ENCODE measurements at regions not wholly inside any gene's neighbourhood (a gene's known extent, or its start where the extent isn't known, plus 50 kb on each side); places are given as distances from the start of the nearest gene placed in this dataset.
"Not testable (repeated sequence)": the region's sequence is repeated elsewhere in the genome, so short reads cannot be mapped to it uniquely, and the experiment has no call there.

- no peak for TF ChIP-seq CTCF (conservative IDR thresholded peaks at IDR 0.05; ENCODE audit: low read depth, low read length)
- no peak overlapping the region for H3K4me3 ChIP-seq (ENCODE audit: low read length)
- DNase-seq (ENCODE audit: low read depth): no peak
Measured at GRCh38 chr12:59115526-59115925, 195.2 kb upstream of the LRIG3 start.

GRCh38 chr12:59113831-59114615 lies 193.7 kb upstream of the LRIG3 start:
- no peak overlapping the region for H3K4me3 ChIP-seq (ENCODE audit: low read length)
- DNase-seq (ENCODE audit: low read depth): peak; percentile 23
- peak; percentile 94 for TF ChIP-seq CTCF (conservative IDR thresholded peaks at IDR 0.05; ENCODE audit: low read depth, low read length)

- no peak for TF ChIP-seq CTCF (conservative IDR thresholded peaks at IDR 0.05; ENCODE audit: low read depth, low read length)
- no peak overlapping the region for H3K4me3 ChIP-seq (ENCODE audit: low read length)
- DNase-seq (ENCODE audit: low read depth): no peak
Measured at GRCh38 chr12:59111851-59112250, 191.5 kb upstream of the LRIG3 start.

GRCh38 chr12:59108516-59108915 lies 188.2 kb upstream of the LRIG3 start:
- not testable (repeated sequence) for H3K4me3 ChIP-seq (ENCODE audit: low read length); DNase-seq (ENCODE audit: low read depth)

- no peak for TF ChIP-seq CTCF (conservative IDR thresholded peaks at IDR 0.05; ENCODE audit: low read depth, low read length)
- no peak for DNase-seq (ENCODE audit: low read depth)
- no peak overlapping the region for H3K4me3 ChIP-seq (ENCODE audit: low read length)
Measured at GRCh38 chr12:59100585-59100984, 180.3 kb upstream of the LRIG3 start.

GRCh38 chr12:59097876-59098275 lies 177.6 kb upstream of the LRIG3 start:
- no peak for DNase-seq (ENCODE audit: low read depth)
- no peak for TF ChIP-seq CTCF (conservative IDR thresholded peaks at IDR 0.05; ENCODE audit: low read depth, low read length)

GRCh38 chr12:59096246-59096645 lies 175.9 kb upstream of the LRIG3 start:
- no peak overlapping the region for H3K4me3 ChIP-seq (ENCODE audit: low read length)
- TF ChIP-seq CTCF (conservative IDR thresholded peaks at IDR 0.05; ENCODE audit: low read depth, low read length): no peak
- no peak for DNase-seq (ENCODE audit: low read depth)

More at GRCh38 chr12:59097876-59098275, 177.6 kb upstream of the LRIG3 start:
- H3K4me3 ChIP-seq (ENCODE audit: low read length): no peak overlapping the region
